ENCODE measurements at regions not wholly inside any gene's neighbourhood (a gene's known extent, or its start where the extent isn't known, plus 50 kb on each side); places are given as distances from the start of the nearest gene placed in this dataset.

DNA sequence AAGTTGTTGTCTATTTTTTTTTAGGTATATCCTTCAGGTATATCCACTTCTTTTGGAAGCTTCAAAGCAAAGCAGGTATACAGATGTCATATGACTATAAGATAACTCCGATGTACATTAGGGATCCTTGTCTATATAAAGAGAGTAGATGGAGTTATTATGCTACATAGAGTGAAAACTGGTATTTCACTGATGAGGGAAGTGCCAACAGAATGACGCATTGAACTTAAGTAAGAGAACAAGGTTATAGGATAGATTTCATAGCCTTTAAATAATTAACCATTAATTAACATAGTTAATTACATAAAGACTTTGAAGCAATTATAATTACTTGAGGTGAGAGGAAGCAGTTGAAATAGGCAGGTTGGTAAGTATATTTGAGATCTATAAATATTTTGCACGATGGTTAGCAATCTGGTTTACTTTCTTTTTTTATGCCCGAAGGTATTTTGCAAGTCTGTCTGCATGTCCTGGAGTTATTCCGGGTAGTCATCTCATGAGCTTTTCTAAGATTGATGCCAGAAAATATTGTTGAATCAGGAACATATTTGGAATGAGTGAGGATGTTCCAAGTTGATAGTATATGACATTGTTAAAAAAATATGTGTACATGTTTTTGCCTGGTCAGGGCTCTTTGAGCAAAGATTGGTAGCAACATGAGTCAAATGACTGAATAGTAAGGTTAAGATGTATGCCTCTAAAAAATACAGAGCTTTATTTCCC, 299.5 kb upstream of the KCNMB2 start:
- TF ChIP-seq, protein P1, sequence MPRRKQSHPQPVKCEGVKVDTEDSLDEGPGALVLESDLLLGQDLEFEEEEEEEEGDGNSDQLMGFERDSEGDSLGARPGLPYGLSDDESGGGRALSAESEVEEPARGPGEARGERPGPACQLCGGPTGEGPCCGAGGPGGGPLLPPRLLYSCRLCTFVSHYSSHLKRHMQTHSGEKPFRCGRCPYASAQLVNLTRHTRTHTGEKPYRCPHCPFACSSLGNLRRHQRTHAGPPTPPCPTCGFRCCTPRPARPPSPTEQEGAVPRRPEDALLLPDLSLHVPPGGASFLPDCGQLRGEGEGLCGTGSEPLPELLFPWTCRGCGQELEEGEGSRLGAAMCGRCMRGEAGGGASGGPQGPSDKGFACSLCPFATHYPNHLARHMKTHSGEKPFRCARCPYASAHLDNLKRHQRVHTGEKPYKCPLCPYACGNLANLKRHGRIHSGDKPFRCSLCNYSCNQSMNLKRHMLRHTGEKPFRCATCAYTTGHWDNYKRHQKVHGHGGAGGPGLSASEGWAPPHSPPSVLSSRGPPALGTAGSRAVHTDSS (CRISPR knock-in tag; conservative IDR thresholded peaks at IDR 0.05) = no peak
- Histone ChIP-seq H3K9me3 (ENCODE audit: low read length) (no peaks in the 10 kb centered on the region), H3K9ac (ENCODE audit: insufficient read depth, low read depth, low read length) (no peak overlapping the region), H2AFZ (ENCODE audit: low read length) (no peak overlapping the region), H3K4me3 (replicated peaks in 1 of 3; ENCODE audit: insufficient read depth in 1 of 3, low read depth in 2 of 3, low read length in 3 of 3) (no peak overlapping the region), H3K36me3 (replicated peaks in 1 of 2; ENCODE audit: control insufficient read depth in 1 of 2, insufficient read depth in 2 of 2, low read length in 2 of 2) (no peaks in the 10 kb centered on the region; a peak in 1 of 5 replicates), H3K79me2 (ENCODE audit: insufficient read depth, low read length) (no peaks in the 10 kb centered on the region), H3K4me2 (ENCODE audit: low read depth, low read length) (no peak overlapping the region), H4K20me1 (ENCODE audit: insufficient read depth, low read length) (no peaks in the 10 kb centered on the region), H3K27ac (ENCODE audit: extremely low read length, insufficient read depth, low read length) (no peak overlapping the region), H3K4me1 (ENCODE audit: insufficient read depth, low read length) (no peaks in the 10 kb centered on the region), H3K27me3 (ENCODE audit: control insufficient read depth in 1 of 2, insufficient read depth in 2 of 2, low read length in 2 of 2) (no peaks in the 10 kb centered on the region)
- in situ Hi-C loops (cut with HindIII; ENCODE audit: extremely low pct_ligation_motif_present, low pct_unique_long_range_greater_than_20kb) (no loop called here), intact Hi-C loops (cut with micrococcal nuclease; ENCODE audit: unreplicated experiment) (no loop called here)
- ChIA-PET POLR2A (no interaction called here), CTCF (ENCODE audit: low intra/inter-chr PET ratio, low total read pairs) (no interaction called here)
- 19% methylated on average over 5 of the region's 5 CpGs for WGBS (ENCODE audit: low lambda C conversion rate)
- BruUV-seq (replicated peaks) = no TSS peak
- DNase-seq (ENCODE audit: low spot score) = no peak
- no peak for FAIRE-seq
- ATAC-seq = no peak

DNA sequence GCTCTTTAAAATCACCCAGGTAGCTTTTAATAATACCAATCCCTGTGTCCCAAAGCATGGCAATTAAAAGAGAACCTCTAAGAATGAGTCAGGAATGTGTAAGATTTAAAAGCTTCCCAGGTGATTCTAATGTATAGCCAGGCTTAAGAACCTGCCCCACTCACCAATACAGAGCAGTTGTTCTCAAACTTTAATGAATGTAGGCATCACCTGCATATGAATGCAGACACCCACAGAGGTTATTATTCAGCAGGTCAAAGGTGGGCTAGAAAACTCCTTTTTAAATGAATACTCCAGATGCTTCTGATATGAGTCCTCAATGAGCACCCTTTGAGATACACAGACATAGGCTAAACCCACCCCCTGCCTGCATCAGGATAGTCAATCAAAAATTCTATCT, 298.1 kb upstream of the KCNMB2 start:
- in situ Hi-C loops (cut with HindIII; ENCODE audit: extremely low pct_ligation_motif_present, low pct_unique_long_range_greater_than_20kb) = no loop called here
- H3K4me1 ChIP-seq (ENCODE audit: insufficient read depth, low read length) = no peaks in the 10 kb centered on the region
- no peak for DNase-seq (ENCODE audit: low spot score)
- no peak overlapping the region for H3K4me3 ChIP-seq (replicated peaks in 1 of 3; ENCODE audit: insufficient read depth in 1 of 3, low read depth in 2 of 3, low read length in 3 of 3)
- intact Hi-C loops (cut with micrococcal nuclease; ENCODE audit: unreplicated experiment) = no loop called here
- no peaks in the 10 kb centered on the region for H4K20me1 ChIP-seq (ENCODE audit: insufficient read depth, low read length)
- no peak overlapping the region for H2AFZ ChIP-seq (ENCODE audit: low read length)
- H3K36me3 ChIP-seq (replicated peaks in 1 of 2; ENCODE audit: control insufficient read depth in 1 of 2, insufficient read depth in 2 of 2, low read length in 2 of 2) = no peaks in the 10 kb centered on the region; a peak in 1 of 5 replicates
- no peak overlapping the region for H3K9ac ChIP-seq (ENCODE audit: insufficient read depth, low read depth, low read length)
- no peaks in the 10 kb centered on the region for H3K27me3 ChIP-seq (ENCODE audit: control insufficient read depth in 1 of 2, insufficient read depth in 2 of 2, low read length in 2 of 2)
- BruUV-seq (replicated peaks) = no TSS peak
- no peak overlapping the region for H3K27ac ChIP-seq (ENCODE audit: extremely low read length, insufficient read depth, low read length)
- ATAC-seq = no peak
- no peak overlapping the region for H3K4me2 ChIP-seq (ENCODE audit: low read depth, low read length)
- no peaks in the 10 kb centered on the region for H3K79me2 ChIP-seq (ENCODE audit: insufficient read depth, low read length)
- POLR2A ChIA-PET = no interaction called here
- CTCF ChIA-PET (ENCODE audit: low intra/inter-chr PET ratio, low total read pairs) = no interaction called here
- H3K9me3 ChIP-seq (ENCODE audit: low read length) = no peaks in the 10 kb centered on the region
- no peak for FAIRE-seq
- TF ChIP-seq HES4 (CRISPR knock-in tag; IDR thresholded peaks at IDR 0.05; ENCODE audit: borderline replicate concordance) (no peak), ZNF530 (CRISPR knock-in tag; IDR thresholded peaks at IDR 0.05; ENCODE audit: low read depth) (no peak), U2AF1 (optimal IDR thresholded peaks at IDR 0.05; ENCODE audit: low read depth, low read length) (no peak), NR2C2 (CRISPR knock-in tag; IDR thresholded peaks at IDR 0.05; ENCODE audit: borderline replicate concordance) (no peak), BCL6 (CRISPR knock-in tag; IDR thresholded peaks at IDR 0.05) (no peak), POLR2A (IDR thresholded peaks at IDR 0.05; ENCODE audit: insufficient read depth in 1 of 2, low read depth in 2 of 2, low read length in 2 of 2) (no peak), ZNF570 (CRISPR knock-in tag; IDR thresholded peaks at IDR 0.05; ENCODE audit: borderline replicate concordance) (no peak), SRSF9 (IDR thresholded peaks at IDR 0.05; ENCODE audit: borderline replicate concordance, insufficient read depth, low read depth, low read length, poor library complexity, severe bottlenecking) (no peak), MED1 (CRISPR knock-in tag; IDR thresholded peaks at IDR 0.05) (no peak), MAFF (IDR thresholded peaks at IDR 0.05; ENCODE audit: low read depth, low read length) (no peak)
- TF ChIP-seq, protein P2, sequence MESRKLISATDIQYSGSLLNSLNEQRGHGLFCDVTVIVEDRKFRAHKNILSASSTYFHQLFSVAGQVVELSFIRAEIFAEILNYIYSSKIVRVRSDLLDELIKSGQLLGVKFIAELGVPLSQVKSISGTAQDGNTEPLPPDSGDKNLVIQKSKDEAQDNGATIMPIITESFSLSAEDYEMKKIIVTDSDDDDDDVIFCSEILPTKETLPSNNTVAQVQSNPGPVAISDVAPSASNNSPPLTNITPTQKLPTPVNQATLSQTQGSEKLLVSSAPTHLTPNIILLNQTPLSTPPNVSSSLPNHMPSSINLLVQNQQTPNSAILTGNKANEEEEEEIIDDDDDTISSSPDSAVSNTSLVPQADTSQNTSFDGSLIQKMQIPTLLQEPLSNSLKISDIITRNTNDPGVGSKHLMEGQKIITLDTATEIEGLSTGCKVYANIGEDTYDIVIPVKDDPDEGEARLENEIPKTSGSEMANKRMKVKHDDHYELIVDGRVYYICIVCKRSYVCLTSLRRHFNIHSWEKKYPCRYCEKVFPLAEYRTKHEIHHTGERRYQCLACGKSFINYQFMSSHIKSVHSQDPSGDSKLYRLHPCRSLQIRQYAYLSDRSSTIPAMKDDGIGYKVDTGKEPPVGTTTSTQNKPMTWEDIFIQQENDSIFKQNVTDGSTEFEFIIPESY (CRISPR knock-in tag; IDR thresholded peaks at IDR 0.05) = no peak
